Left ventricle myocardium superior (tissue), 1 donor: ENCODE measurements at regions not wholly inside any gene's neighbourhood (a gene's known extent, or its start where the extent isn't known, plus 50 kb on each side); places are given as distances from the start of the nearest gene placed in this dataset.
A peak's percentile ranks its signal among the peaks of the same experiment; 100 is the strongest.

ENCODE experiments used
- ATAC-seq: fragments of 200-7000 bp; cut with Tn5 transposase; one replicate; pipeline ENCODE4 v1.9.1; 2020; ENCODE audit warnings: mild to moderate bottlenecking, moderate library complexity
- DNase-seq: peaks from one replicate; pipeline ENCODE4 v3.0.0-alpha.2; 2020
- intact Hi-C: fragments of 100-400 bp; cut with micrococcal nuclease; formaldehyde crosslinking; loops from one replicate; pipeline ENCODE4 v1.11.0; 2022
- donor health status: DM: no; HTN: yes; CAD: no; lungs with severe emphysema.

- intact Hi-C loops: no loop called here
- DNase-seq (no peak), ATAC-seq (peak; percentile 62)
These were observed 57.3 kb upstream of the IRS2 start for GRCh38 chr13:109843695-109844094.

GRCh38 chr13:109842212-109842920 is 56.0 kb upstream of the IRS2 start:
- intact Hi-C loops: no loop called here
- DNase-seq: no peak

GRCh38 chr13:109840893-109841287 is 54.5 kb upstream of the IRS2 start:
- DNase-seq (no peak), ATAC-seq (no peak)
- intact Hi-C loops: no loop called here

More at GRCh38 chr13:109842212-109842920, 56.0 kb upstream of the IRS2 start:
- no peak for ATAC-seq

- ATAC-seq: no peak
- no peak for DNase-seq
- intact Hi-C loops: no loop called here
These were observed 54.0 kb upstream of the IRS2 start for GRCh38 chr13:109840201-109840892.

GRCh38 chr13:109836629-109837607 is 50.5 kb upstream of the IRS2 start:
- no peak for DNase-seq
- intact Hi-C loops: no loop called here

More at GRCh38 chr13:109836629-109837607, 50.5 kb upstream of the IRS2 start:
- ATAC-seq: no peak
